Epithelial cell of esophagus (primary cell): ENCODE measurements at regions not wholly inside any gene's neighbourhood (a gene's known extent, or its start where the extent isn't known, plus 50 kb on each side); places are given as distances from the start of the nearest gene placed in this dataset.
A peak's percentile ranks its signal among the peaks of the same experiment; 100 is the strongest.
"Not testable (repeated sequence)": the region's sequence is repeated elsewhere in the genome, so short reads cannot be mapped to it uniquely, and the experiment has no call there.

Source experiments
- DNase-seq: peaks from one replicate; pipeline ENCODE4 v3.0.0; 2010; ENCODE audit warnings: low read depth
- H3K4me3 ChIP-seq: 2 replicates; pipeline ENCODE4 v1.5.1; 2011; ENCODE audit warnings: mild to moderate bottlenecking, low read length, control low read depth
- CTCF ChIP-seq: IDR thresholded peaks from 2 replicates; pipeline ENCODE4 v1.5.1; 2011; ENCODE audit warnings: low read depth, mild to moderate bottlenecking, low read length, control low read depth, inconsistent platforms; ENCODE audit not compliant: insufficient read depth; ENCODE audit errors: missing control alignments

- H3K4me3 ChIP-seq = no peak overlapping the region
- DNase-seq = no peak
- no peak for TF ChIP-seq CTCF
These were observed 298.2 kb downstream of the CCSER2 start for GRCh38 chr10:84626397-84627087.

- H3K4me3 ChIP-seq = no peak overlapping the region
- peak; percentile 90 for DNase-seq
- TF ChIP-seq CTCF = no peak
These were observed 304.5 kb downstream of the CCSER2 start for GRCh38 chr10:84632866-84633265.

- H3K4me3 ChIP-seq = no peak overlapping the region
- DNase-seq = peak; percentile 86
- TF ChIP-seq CTCF = no peak
These were observed 306.2 kb downstream of the CCSER2 start for GRCh38 chr10:84634636-84635035.

GRCh38 chr10:84650628-84651027 is 322.2 kb downstream of the CCSER2 start:
- not testable (repeated sequence) for H3K4me3 ChIP-seq, DNase-seq

- peak; percentile 62 for DNase-seq
- TF ChIP-seq CTCF = no peak
- H3K4me3 ChIP-seq = no peak overlapping the region
These were observed 326.3 kb downstream of the CCSER2 start for GRCh38 chr10:84654671-84655070.

- no peak overlapping the region for H3K4me3 ChIP-seq
- TF ChIP-seq CTCF = no peak
- no peak for DNase-seq
These were observed 330.6 kb downstream of the CCSER2 start for GRCh38 chr10:84659027-84659426.

GRCh38 chr10:84659497-84660439 is 331.4 kb downstream of the CCSER2 start:
- no peak for DNase-seq
- H3K4me3 ChIP-seq = no peak overlapping the region
- no peak for TF ChIP-seq CTCF
